PC-9 (cell line): ENCODE measurements at regions not wholly inside any gene's neighbourhood (a gene's known extent, or its start where the extent isn't known, plus 50 kb on each side); places are given as distances from the start of the nearest gene placed in this dataset.

Experiments used
- EZH2 ChIP-seq: fragments of 200-600 bp; sonication (generic); IDR thresholded peaks from 2 replicates; pipeline ENCODE4 v1.8.0; 2017; ENCODE audit warnings: antibody characterized with exemption, low read depth
- TF ChIP-seq, protein P1 (sequence below): fragments of 200-600 bp; sonication (generic); conservative IDR thresholded peaks from 2 replicates; pipeline ENCODE4 v1.6.1; 2017; ENCODE audit warnings: mixed run types, antibody characterized with exemption, mild to moderate bottlenecking, moderate library complexity

DNA sequence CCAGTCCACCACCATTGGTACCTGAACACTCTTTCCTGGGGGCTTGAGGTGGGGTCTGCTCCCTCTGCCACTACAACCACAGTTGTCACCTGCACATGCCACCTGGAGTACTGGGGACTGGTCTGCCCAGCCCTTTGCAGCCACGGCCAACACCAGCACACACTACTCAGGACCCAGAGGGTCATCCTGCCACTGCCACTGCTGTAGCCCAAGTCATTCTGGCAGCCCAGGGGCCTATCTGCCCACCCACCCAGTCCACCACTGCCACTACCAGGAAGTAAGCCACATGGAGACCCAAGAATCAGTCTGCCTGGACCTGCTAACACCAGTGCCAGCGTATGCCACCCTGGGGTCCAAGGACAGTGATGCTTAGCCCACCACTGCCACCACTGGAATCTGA is 302.4 kb upstream of the TRPC7 start:
- TF ChIP-seq, protein P1, sequence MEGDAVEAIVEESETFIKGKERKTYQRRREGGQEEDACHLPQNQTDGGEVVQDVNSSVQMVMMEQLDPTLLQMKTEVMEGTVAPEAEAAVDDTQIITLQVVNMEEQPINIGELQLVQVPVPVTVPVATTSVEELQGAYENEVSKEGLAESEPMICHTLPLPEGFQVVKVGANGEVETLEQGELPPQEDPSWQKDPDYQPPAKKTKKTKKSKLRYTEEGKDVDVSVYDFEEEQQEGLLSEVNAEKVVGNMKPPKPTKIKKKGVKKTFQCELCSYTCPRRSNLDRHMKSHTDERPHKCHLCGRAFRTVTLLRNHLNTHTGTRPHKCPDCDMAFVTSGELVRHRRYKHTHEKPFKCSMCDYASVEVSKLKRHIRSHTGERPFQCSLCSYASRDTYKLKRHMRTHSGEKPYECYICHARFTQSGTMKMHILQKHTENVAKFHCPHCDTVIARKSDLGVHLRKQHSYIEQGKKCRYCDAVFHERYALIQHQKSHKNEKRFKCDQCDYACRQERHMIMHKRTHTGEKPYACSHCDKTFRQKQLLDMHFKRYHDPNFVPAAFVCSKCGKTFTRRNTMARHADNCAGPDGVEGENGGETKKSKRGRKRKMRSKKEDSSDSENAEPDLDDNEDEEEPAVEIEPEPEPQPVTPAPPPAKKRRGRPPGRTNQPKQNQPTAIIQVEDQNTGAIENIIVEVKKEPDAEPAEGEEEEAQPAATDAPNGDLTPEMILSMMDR, result no peak
- no peak for TF ChIP-seq EZH2
